ENCODE measurements at regions not wholly inside any gene's neighbourhood (a gene's known extent, or its start where the extent isn't known, plus 50 kb on each side); places are given as distances from the start of the nearest gene placed in this dataset.

DNA sequence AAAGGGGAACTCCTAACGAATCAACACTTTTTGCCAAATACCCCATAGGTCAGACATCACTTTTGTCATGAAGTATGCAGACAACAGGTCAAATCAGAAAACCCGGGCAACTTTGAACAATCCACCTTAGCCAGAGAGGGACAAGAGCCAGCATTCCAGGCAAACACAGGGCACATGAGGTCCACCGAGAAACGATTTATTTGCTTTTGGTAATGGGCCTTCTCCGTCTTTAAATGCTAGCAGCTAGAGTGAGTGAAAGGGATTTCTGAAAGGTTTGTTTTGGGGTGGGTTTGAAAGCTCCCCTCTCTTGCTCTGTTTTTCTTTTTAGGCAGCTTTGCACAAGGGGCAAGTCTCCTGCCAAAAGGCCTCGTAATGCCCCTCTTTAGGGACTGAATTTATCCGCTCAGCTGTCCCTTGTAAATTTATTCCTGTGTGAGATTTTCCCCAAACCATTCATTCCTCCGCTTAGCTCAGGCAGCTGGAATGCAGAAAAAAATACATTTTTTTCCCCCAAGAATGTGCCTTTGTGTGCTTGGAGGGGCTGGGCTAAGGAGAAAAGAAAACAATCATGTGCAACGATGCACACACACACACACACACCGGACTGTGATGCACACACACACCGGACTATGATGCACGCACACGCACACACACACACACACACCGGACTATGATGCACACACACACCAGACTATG is 196.9 kb downstream of the SNX19 start:
- DNase-seq, result no peak

DNA sequence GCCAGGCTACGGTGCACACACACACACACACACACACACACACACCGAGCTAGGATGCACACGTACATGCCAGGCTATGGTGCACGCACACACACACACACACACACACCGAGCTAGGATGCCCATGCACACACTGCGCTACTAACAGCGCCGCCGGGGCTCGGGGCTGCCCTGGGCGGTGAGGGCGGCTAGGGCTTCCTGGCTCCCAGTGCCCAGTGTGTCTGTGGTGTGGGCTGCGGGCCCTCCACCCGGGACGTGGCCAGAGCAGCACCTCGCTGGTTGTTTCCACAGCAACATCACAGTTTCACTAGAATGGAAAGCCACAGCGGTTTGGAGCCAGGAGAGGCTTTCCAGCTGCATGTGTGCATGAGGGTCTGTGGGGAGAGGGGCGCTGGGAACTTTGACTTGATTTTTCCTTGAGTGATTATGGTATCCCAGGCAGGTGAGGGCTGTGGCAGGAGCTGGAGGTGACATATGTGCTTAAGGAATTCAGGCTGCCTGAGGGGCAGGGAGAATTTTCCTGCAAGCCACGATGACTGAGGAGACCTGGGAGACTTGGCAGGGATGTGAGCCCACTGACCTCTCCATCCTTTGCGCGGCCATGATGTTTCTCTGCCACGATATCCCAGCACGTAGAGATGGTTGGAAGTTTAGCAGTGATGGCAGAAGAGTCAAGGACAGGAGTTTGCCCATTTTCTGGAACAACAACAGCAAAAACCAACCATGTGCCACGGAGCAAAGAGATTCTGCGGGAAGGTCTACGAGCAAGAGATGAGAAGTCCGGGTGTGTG is 195.9 kb downstream of the SNX19 start:
- no peak for DNase-seq

GRCh38 chr11:130721023-130721681 is 195.1 kb downstream of the SNX19 start:
- DNase-seq, result no peak

DNA sequence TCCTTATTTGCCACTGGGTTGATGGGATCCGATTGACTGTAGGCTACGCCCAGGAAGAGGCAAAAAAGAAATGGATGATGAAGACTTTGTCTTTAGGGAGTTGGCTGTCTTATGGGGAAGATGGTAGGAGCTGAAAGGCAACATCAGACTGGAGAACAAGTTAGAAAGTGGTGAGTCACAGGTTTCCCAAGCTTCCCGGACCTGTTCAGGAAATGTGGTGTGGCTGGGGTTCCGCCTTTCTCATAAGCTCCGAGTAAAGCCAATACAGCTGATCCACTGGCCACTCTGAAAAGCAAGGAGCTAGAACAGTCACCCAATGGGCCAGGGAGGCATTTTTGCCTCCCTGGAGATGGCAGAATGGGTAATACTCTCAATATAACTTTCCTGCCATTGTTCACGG is 194.5 kb downstream of the SNX19 start:
- no peak for DNase-seq

DNA sequence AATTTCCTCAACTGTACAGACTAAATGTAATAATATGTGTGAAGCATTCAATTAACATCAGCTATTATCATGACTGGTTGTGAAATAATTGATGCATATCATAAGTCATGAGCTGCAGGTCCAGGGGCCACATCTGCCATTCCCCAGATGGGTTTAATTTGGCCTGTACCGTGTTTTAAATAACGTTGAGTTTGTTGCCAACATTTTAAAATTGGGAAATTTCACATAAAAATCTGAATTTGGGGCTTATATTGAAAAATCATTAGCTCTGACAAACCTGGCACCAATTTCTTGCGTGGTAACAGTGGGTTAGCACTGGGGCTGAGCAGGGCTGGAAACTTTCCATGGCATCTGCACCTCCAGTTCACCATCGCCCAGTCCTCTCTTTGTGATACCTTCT is 193.9 kb downstream of the SNX19 start:
- DNase-seq, result no peak

DNA sequence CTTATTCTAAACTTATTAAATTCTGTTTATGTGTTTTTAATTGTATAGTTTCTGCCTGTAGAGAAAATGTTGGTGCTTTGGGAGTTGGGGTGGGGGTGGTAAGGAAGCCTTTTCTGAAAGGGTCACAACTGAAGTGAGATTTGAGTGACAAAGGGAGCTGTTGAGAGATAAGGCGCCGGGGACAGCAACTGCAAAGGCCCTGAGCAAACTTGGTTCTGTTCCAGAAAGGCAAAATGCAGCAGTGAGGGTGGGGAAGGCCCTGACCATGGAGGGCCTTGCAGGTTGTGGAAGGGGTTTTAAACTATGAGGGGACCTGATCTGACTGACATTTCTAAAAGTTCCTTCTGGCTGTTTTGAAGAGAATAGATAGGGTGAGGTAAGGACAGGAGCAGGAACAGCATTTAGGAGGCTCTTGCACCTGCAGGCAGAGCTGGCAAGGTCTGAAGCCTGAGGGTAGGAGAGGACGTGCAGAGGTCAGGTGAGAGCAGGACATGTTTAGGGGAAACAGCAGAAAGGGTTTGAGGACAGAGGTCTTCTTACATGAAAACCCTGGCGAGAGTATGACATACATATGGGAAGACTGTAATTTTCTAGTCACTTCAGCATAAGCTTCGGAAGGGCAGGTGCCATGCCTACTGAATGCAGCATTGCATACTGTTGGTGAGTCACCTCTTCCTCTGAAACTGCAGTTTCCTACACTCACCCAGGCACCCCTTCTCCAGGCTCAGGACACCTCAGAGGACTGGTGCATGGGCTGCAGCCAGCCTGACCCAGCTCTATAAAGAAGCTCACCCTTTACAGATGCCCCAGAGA is 190.7 kb downstream of the SNX19 start:
- DNase-seq, result no peak

- no peak for DNase-seq
These were observed 189.8 kb downstream of the SNX19 start for GRCh38 chr11:130726234-130727037.

DNA sequence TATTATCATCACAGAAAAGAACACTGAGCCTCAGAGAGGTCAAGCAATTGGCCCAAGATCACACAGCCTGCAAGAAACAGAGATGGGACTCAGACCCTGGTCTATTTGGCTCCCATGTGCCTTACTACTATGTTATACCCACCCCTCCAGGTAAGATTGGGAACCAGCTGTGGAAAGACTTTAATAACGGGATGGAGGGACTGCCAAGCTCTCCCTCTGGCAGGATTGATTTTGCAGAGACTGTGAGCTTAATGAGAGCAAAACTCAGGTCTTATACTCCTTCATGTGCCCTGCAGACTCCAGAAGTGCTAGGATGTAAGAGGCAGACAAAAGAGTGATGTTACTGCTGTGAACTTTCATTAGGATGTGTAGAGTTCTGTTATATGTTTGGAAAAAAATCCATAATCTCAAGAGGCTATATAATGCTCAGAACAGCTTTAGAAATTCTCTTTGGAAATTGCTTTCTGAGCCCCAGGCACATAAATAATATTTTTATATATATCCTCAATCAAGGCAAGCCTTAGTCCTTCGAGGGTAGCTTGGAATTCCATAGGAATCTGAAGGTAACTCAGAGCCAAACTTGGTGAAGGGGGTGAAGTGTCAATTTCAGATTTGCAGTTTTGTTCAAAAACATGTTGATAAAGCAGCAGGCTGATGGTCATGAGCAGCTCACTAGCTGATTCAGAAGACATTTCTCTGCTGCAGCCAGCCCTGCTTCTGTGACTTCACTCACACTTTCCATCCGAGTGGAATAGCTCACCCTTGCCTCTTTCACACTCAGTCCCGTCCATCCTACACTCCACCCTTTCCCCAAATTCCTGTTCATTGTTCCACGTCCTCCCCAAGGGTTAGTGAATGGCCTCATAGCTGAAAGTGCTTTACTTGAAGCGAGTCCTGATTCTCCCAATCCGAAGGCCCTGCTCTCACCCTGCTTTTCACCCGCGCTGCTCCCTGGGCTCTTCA is 188.8 kb downstream of the SNX19 start:
- no peak for DNase-seq

DNA sequence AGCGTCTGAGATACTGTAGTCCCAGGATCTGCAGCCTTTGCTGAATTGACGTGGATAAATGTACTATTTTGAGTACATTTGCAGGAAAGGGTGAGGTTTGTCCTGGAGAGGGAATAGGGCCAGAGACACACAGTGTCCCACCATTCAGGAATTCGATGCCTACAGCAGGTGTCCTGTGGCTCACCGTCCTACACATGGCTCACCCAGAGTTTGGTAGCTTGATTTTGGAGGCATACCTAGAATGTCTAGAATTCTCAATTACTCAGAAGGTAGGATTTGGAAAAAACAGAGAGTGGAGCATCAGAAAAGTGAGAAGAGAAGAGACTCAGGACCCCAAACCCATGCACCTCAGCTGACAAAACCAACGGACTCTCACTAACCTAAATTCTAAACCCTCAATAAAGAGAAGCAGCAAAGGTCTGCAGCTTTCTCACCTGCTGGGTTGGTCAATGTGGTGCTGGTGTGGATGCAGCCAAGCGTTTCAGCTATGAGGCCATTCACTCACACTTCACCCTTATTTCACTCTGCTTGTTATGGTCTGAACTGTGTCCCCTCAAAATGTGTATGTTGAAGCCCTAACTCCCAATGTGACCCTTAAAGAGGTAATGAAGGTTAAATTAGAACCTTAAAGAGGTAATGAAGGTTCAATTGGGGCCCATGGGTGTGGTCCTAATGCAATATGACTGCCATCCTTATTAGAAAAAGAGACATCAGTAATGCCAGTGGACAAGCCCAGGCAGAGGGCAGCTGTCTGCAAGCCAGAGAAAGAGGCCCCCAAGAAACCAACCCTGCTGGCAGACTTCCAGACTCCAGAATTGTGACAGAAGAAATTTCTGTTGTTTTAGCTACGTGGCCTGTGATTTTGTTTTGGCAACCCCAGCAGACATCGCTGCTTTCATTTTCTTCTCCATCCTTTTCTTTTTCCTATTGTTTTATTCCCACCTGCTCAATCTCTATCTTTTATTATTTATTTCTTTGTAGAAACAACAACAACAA is 187.8 kb downstream of the SNX19 start:
- no peak for DNase-seq

GRCh38 chr11:130729193-130729592 is 187.1 kb downstream of the SNX19 start:
- no peak for DNase-seq

- no peak for DNase-seq
These were observed 186.5 kb downstream of the SNX19 start for GRCh38 chr11:130729678-130730300.

DNA sequence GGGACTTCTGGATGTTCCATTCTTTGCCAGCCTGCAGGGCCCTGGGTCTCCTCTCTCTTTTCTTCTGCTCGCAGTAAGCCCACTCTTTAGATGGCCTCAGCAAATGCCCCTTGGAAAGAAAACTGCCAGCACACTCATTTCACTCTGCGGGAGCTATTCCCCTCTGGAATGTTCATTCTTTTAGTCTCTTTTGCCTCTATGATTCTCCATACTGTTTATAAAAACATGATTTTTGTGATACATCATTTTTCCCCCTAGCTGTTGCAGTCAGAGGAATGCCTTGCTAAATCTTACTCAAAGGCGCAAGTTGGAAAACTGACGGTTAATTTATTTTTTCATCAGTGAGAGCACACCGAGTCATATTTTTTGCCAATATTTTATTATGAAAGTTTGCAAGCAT is 184.9 kb downstream of the SNX19 start:
- DNase-seq, result no peak

DNA sequence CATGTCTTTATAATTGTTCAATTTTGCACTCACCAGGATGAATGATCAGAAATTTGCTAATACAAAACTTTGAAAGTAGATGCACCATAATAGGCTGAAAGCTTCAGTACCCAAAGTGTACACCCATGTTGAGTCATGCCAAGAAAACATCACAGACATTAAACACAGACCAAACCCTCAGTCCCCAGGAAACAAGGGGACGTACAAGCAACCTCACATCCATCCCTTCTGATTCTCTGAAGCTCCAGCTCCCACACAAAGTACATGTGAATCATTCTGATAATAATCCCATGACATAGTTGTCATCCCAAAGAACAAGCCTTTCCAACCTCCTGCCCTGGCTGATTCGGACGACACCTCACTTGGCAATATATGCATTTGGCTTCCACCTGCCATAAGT is 183.8 kb downstream of the SNX19 start:
- DNase-seq, result no peak

DNA sequence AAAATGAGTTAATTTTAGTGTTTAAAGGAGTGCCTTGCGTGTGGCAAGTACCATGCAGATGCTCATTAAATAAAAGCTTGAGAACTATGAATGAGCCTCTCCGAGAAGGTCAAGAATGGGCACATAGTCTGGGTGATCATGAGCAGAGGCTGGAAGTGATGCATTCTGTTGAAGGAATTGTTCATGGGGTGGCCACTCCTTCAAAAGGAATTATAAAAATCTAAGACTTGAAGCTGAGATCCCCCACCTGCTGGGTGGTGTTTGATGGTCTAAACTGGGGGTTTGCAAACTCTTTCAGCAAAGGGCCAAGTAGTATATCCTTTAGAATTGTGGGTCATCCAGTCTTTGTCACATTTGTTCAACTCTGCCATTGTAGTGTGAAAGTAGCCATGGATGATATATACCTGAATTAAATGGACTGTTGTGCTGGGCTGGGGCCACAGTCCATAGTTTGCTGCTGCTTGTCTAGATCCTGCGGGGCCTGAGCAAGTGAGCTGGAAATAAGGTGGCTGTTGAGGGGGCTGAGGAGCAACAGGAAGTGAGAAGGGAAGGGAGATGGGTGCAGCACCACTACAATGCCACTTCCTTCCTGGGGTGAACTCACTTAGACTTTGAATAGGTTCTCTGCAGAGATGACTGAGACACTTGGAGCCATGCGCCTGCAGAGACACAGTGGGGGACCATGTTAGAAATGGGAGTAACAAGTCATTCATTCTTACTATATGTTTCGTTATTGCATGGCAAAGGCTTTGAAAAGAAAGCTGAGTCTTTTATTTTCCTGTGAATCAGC is 179.0 kb downstream of the SNX19 start:
- no peak for DNase-seq

GRCh38 chr11:130737866-130738431 is 178.3 kb downstream of the SNX19 start:
- no peak for DNase-seq

- no peak for DNase-seq
These were observed 177.7 kb downstream of the SNX19 start for GRCh38 chr11:130738611-130739010.

- DNase-seq, result no peak
These were observed 175.5 kb downstream of the SNX19 start for GRCh38 chr11:130740819-130741218.

- no peak for DNase-seq
These were observed 171.5 kb downstream of the SNX19 start for GRCh38 chr11:130744794-130745193.

All from cerebellar nuclear complex (tissue), 1 donor.